HG03095 (cell line): ENCODE measurements at regions not wholly inside any gene's neighbourhood (a gene's known extent, or its start where the extent isn't known, plus 50 kb on each side); places are given as distances from the start of the nearest gene placed in this dataset.

Experiments
- ATAC-seq: cut with Tn5 transposase; IDR thresholded peaks from one replicate; pipeline ENCODE4 v1.9.1; 2021; ENCODE audit warnings: moderate library complexity; ENCODE audit not compliant: unreplicated experiment

- no peak for ATAC-seq
Measured at GRCh38 chrX:82070948-82071347, 869.0 kb downstream of the SH3BGRL start.

DNA sequence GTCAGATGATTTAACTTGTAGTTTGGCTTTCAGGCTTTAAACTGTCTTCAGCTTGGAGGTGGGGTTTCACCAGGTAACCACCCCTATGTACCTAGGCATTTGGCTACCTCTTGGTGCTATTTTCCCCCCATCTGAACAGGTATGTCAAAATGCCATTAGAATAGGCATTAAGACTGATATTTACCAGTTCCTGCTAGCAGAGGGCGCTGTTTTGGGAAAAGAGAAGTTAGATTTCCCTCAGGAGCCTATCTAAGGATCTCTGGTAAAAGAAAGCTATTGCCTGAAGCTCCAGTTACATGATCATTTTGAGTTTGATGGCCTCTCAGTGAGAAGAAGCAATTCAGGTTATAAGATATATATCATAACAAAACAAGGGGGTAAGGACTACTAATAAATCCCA lies 879.1 kb downstream of the SH3BGRL start:
- ATAC-seq = no peak

DNA sequence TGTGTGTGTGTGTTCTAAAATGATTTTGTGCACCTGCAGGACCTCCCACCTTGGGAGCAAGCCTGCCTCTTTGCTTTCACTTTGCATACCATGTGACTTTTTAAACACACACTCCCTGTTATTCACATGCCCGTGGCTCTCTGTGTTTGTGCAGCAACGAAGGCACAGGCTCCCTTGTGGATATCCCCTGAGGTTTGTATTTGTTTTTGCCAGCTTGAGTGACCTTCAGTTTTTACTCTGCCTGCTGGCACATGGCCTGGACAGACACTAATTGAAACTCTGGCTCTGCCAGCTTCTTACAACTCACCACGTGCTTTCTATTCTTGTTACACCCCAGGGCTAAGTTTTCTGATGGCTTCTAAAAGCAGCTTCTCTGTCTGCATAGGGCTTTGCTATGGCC lies 885.8 kb downstream of the SH3BGRL start:
- no peak for ATAC-seq

GRCh38 chrX:82092307-82092706 lies 890.4 kb downstream of the SH3BGRL start:
- ATAC-seq = no peak

DNA sequence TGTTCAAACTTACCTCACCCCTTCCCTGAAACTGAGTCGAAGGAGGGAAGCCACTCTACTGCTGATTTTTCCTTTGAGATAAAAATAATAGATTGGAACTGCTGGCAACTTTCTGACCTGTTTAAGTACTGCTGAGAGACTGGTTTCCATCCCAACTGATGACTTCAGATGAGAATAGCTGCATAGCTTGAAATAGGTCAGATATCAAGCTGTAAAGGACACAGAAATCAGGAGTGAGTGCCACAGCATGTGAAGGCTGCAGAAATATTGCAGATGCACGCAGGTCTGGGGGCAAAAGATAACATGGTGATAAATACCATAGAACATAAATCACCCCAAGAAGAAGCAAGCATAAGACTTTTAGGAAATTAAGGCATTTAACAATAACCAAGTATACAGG lies 923.2 kb downstream of the SH3BGRL start:
- no peak for ATAC-seq

GRCh38 chrX:82127228-82128123 lies 925.6 kb downstream of the SH3BGRL start:
- ATAC-seq = peak; percentile 88

DNA sequence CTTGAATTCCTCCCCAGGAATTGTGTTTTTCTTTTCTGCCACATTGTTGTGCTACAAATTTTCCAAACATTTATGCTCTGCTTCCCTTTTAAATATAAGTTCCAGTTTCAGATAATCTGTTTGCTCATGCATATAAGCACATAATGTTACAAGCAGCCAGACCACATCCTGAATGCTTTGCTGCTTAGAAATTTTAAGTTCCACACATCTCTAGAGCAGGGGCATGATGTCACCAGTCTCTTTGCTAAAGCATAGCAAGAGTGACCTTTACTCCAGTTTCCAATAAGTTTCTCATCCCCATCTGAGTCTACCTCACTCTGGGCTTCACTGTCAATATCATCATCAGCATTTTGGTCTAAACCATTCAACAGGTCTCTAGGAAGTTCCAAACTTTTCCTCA lies 932.5 kb downstream of the SH3BGRL start:
- no peak for ATAC-seq

- no peak for ATAC-seq
Measured at GRCh38 chrX:82141942-82142341, 940.0 kb downstream of the SH3BGRL start.

DNA sequence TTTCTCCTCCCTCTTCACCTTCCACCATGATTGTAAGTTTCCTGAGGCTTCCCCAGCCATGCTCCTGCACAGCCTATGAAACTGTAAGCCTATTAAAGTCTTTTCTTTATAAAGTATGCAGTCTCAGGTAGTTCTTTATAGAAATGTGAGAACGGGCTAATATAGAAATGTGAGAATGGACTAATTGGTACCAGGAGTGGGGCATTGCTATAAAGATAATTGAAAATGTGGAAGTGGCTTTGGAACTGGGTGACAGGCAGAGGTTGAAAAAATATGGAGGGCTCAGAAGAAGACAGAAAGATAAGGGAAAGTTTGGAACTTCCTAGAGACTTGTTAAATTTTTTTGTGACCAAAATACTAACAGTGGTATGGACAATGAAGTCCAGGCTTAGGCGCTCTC lies 959.3 kb downstream of the SH3BGRL start:
- ATAC-seq = no peak

- no peak for ATAC-seq
Measured at GRCh38 chrX:82163701-82164100, 961.8 kb downstream of the SH3BGRL start.

DNA sequence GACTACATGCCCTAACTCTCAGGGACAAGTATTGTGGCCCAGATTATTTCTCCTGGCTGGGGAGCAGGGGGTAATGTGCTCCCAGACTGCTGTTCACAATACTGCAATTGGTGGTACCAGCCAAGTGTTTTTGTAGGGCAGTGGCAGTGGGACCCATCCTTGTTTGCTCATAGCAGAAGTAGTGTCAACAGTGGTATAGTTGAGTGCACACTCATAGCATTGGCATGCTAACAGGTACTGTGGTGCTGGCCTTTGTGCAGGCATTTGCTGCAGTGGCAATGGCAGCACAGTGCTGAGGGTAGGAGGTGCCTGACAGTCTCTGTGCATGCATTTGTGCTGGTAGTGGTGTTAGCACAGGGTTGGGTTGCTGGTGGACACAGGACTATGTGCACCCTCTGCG lies 995.0 kb downstream of the SH3BGRL start:
- ATAC-seq = no peak

- no peak for ATAC-seq
Measured at GRCh38 chrX:82208975-82209374, 1007.1 kb downstream of the SH3BGRL start.

DNA sequence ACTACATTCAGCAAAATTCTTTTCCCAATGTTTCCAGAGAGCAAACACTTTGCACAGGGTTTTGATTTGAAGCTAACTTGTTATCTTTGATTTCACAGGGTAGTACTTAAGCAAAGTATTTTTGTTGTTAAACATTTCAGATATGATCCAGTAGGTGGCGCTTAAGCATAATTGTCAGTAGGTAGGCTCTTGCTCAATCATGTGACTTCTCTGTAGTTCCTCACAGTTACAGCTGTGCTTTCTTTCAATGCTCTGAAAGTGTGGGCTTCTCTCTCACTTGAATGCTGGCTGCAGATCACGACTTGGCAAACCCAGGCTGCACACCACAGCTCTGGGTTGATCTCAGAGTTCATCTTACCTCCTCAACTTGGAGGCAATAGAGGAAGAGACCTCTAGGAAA lies 1016.5 kb downstream of the SH3BGRL start:
- peak; percentile 78 for ATAC-seq

DNA sequence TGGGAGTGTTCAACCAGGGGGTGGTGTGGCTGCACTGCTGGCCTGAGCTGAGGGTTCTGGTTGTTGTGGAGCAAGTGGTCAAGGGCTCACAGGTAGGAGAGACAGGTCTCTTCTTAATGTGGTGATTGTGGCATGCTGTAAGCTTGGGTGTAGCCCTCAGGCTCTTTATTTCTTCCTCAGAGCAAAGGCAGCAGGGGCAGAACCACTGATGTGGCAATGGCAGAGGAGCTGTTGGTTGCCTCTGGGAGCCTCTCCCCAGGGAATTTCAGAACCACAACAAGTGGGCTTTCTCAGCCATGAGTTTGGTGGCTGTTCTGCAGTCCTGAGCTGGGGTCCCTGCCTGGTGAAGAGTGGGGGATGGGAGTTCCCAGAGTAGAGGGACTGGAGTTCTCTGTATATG lies 1017.2 kb downstream of the SH3BGRL start:
- no peak for ATAC-seq

DNA sequence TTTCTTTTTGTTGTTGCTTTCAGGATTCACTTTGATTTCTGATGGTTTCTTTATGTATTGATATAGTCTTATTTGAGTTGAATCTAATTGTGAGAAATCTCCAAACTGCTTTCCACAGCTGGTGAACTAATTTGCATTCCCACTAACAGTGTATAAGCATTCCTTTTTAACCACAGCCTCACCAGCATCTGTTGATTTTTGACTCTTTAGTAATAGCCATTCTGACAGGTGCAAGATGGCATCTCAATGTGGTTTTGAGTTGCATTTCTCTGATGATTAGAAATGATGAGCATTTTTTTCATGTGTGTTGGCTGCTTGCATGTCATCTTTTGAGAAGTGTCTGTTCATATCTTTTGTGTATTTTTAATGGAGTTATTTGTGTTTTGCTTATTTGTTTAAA lies 1023.1 kb downstream of the SH3BGRL start:
- no peak for ATAC-seq

DNA sequence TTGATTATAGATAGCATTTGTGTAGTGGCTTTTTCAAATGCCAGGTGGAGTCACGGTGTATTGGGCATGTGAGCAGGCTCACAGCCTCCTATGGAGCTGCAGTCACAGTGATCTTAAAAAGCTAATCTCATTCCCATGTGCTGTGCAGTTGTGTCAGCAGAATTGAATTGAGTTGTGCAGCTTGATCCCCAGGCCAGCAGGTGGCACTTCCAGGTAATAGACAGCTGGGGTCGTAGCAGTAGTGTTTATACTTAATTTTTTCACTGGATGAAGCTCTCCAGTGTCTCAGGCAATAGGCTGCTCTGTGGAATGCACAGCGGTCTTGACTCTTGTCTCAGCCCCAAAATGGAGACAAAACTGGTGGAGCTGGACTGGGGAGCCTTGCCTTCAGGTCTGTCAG lies 1028.1 kb downstream of the SH3BGRL start:
- no peak for ATAC-seq

DNA sequence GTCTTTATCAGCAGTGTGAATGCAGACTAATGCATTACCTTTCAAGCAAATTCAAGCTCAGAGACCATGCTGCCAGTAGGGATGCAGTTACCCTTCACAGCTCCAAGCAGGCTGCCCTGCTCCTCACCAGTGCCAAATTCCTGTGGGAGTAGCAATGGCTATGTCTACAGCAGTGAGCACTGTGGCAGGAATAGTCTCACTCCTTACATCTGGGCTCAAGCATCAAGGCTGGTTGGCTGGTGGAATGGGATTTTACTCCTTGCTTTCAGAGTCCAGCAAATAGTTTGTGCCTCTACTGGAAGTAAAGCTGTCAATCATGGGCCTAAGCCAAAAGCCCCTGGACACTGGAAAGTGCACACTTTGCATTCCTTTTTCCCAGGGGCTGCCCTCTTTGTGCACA lies 1030.8 kb downstream of the SH3BGRL start:
- ATAC-seq = no peak

DNA sequence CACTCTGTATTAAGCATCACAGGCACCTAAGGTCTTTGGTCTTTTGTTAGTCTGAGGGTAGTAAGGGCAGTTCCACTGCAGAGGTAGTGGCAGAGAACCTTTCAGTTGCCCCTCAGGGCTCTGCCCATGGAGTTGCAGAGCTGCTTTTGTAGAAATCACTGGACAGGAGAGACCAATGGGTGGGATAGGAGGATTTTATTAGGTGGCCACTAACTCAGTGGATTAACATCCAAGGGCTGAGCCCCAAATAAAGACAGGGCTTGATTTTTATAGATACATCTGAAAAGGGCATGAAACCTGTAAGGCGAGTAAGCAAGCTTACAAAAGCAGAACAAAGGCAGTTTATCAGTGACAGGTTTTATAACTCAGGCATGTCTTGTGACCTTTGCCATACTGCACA lies 1035.4 kb downstream of the SH3BGRL start:
- ATAC-seq = no peak
